IPS-15b (cell line): ENCODE measurements at regions not wholly inside any gene's neighbourhood (a gene's known extent, or its start where the extent isn't known, plus 50 kb on each side); places are given as distances from the start of the nearest gene placed in this dataset.
"Not testable (repeated sequence)": the region's sequence is repeated elsewhere in the genome, so short reads cannot be mapped to it uniquely, and the experiment has no call there.

ENCODE experiments used
- H3K27me3 ChIP-seq: one replicate; pipeline ENCODE4 v1.6.1; 2013; ENCODE audit warnings: low read length; ENCODE audit not compliant: control insufficient read depth, insufficient read depth
- H3K36me3 ChIP-seq: one replicate; pipeline ENCODE4 v1.6.1; 2013; ENCODE audit warnings: low read length; ENCODE audit not compliant: control insufficient read depth, insufficient read depth
- H3K4me1 ChIP-seq: one replicate; pipeline ENCODE4 v1.6.1; 2013; ENCODE audit warnings: mild to moderate bottlenecking, low read length; ENCODE audit not compliant: control insufficient read depth, insufficient read depth
- H3K4me3 ChIP-seq: one replicate; pipeline ENCODE4 v1.5.1; 2013; ENCODE audit warnings: low read depth, low read length
- H3K9ac ChIP-seq: one replicate; pipeline ENCODE4 v1.6.1; 2013; ENCODE audit warnings: low read depth, mild to moderate bottlenecking, low read length
- H3K9me3 ChIP-seq: one replicate; pipeline ENCODE4 v1.6.1; 2013; ENCODE audit warnings: mild to moderate bottlenecking, low read length; ENCODE audit not compliant: control insufficient read depth, insufficient read depth

DNA sequence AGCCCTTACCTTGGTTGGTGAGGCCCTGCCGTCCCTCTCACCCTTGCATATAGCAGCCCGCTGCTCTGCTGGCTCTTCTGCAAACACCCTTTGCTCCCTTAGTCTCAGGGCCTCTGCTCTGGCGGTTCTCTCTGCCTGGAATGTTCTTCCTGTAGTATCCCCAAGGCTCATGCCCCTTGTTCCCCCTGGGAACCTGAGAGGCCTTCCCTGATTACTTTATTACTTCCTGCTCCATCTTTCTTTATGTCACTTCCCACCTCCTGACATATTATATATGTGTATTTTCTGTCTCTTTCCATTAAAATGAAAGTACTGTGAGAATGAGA lies 73.9 kb upstream of the SPRY4 start:
- H3K27me3 ChIP-seq = no peaks in the 10 kb centered on the region
- no peaks in the 10 kb centered on the region for H3K4me1 ChIP-seq
- peaks cover 7% of the 10 kb centered on the region for H3K9me3 ChIP-seq
- no peaks in the 10 kb centered on the region for H3K36me3 ChIP-seq
- no peak overlapping the region for H3K4me3 ChIP-seq
- H3K9ac ChIP-seq = no peak overlapping the region

DNA sequence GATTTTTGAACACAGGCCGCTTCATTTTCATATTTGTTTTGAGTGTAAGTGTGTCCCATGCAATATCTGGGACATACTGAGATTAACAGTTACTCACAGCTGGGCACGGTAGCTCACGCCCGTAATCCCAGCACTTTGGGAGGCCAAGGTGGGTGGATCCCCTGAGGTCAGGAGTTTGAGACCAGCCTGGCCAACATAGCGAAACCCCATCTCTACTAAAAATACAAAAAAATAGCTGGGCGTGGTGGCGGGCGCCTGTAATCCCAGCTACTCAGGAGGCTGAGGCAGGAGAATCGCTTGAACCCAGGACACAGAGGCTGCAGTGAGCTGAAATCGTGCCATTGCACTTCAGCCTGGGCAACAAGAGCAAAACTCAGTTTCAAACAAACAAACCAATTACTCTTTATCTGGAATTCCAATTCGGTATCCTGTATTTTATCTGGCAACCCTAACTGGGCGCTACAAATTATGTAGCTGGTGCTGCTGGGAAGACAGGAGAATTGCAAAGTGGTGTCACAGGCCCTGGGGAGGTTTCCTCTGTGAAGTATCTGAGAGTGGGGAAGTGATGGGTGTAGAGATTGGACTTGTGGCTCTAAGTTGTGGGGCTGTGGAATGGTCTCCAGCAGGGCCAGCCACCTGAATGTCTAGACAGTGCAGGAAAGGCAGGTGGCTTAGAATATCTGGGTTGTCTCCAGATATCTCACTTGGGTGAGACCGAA lies 73.3 kb upstream of the SPRY4 start:
- not testable (repeated sequence) for H3K4me1 ChIP-seq, H3K9ac ChIP-seq, H3K4me3 ChIP-seq, H3K27me3 ChIP-seq, H3K9me3 ChIP-seq, H3K36me3 ChIP-seq

DNA sequence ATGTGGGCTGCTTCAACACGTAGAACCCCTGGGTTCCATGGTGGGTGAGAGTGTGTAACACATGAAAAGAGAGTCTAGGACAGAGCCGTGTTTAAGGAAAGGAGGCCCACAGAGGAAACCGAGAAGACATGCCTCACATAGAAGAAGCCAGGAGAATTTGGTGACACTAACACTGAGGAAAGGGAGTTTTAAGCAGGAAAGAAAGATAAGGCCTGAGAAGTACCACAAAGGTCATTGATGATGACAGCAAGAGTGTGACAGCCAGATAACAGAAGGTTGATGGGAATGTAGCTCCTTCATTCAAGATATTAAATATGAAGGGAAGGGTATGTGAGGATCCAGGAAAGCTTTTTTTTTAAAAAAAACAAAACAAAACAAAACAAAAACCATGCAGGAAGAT lies 72.4 kb upstream of the SPRY4 start:
- H3K27me3 ChIP-seq = no peaks in the 10 kb centered on the region
- H3K4me3 ChIP-seq = no peak overlapping the region
- no peaks in the 10 kb centered on the region for H3K36me3 ChIP-seq
- H3K9me3 ChIP-seq = peaks cover 7% of the 10 kb centered on the region
- H3K4me1 ChIP-seq = no peaks in the 10 kb centered on the region
- H3K9ac ChIP-seq = no peak overlapping the region

DNA sequence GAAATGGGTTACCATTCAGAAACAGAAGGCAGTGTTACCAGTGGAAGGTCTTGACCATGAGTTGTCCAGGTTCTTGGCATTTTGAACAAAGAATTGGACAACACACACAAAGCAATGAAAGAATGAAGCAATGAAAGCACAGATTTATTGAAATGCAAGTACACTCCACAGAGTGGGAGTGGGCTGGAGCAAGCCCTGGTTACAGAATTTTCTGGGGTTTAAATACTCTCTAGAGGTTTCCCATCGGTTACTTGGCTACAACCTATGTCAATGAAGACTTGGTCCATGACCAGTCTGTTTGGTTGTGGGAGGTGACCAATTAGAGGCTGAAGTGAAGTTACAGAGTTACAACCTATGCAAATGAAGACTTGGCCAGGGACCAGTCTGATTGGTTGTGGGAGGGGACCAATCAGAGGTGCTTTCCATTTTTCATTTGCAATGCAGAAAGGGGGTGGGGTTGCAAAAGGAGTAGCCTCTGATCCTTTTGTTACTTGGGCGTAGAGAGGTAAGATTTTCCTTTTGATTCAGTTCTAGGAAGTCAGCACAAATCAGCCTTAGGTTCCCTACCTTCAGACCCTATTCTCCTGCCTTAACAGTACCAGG lies 71.7 kb upstream of the SPRY4 start:
- peaks cover 7% of the 10 kb centered on the region for H3K9me3 ChIP-seq
- no peaks in the 10 kb centered on the region for H3K36me3 ChIP-seq
- H3K9ac ChIP-seq = no peak overlapping the region
- no peaks in the 10 kb centered on the region for H3K4me1 ChIP-seq
- H3K27me3 ChIP-seq = no peaks in the 10 kb centered on the region
- no peak overlapping the region for H3K4me3 ChIP-seq

DNA sequence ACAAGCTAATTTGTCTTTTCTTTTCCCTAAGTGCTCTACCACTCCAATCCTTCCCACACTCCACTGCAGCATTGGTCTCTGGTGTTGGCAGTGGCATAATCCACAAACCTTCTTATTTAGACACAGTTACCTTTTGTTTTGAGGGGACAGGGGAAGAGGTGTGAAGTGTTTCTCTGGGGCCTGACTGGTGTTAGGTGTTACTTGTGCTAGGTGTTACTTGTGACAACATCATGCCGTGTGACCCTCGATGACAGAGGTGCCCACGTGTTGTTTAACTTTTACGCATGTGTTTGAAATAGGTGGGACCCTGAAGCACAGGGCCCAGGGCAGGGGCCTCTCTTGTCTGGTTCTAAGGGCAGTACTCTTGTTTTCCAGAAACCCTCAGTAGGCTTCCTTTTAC lies 70.5 kb upstream of the SPRY4 start:
- no peaks in the 10 kb centered on the region for H3K27me3 ChIP-seq
- H3K9ac ChIP-seq = no peak overlapping the region
- no peak overlapping the region for H3K4me3 ChIP-seq
- H3K4me1 ChIP-seq = peaks cover 8% of the 10 kb centered on the region
- peaks cover 7% of the 10 kb centered on the region for H3K9me3 ChIP-seq
- H3K36me3 ChIP-seq = no peaks in the 10 kb centered on the region

DNA sequence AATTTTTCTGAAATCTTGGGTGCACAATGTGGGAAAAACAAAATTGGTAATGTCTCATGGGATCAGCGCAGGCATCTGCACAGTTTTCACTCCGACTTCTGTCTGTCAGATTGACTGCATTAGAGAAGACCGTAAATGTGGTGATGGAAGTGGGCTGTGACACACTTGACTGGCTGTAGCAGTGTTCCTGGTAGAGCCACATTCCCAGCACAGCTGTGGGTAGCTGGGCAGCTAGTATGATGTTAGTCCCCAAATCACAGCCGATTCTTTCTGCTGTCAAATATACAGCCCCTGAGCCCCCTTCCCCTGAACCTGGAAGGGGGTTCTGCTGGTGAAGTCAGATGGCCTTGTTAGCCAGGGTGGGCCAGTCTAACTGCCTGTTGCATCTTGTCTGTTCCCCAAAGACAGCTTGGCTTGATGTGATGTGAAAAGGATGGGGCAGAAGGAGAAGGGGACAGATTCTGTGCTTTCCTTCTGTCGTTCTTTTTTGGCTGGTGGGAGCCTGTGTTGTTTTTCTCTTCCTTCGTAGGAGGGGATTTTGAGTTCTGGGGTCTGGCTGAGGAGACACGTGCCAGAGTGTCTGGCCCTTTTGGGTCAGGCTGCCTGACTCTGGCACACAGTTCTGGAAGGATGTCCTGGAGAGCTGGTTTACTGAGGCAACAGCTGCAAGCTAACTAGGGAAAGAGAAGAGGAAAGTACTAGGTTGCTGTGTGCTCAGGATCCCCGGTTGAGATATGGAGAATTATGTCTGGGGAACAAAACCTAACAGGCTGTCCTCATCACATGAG lies 66.4 kb upstream of the SPRY4 start:
- Histone ChIP-seq H3K27me3 (no peaks in the 10 kb centered on the region), H3K4me1 (peaks cover 22% of the 10 kb centered on the region), H3K4me3 (no peak overlapping the region), H3K36me3 (no peaks in the 10 kb centered on the region), H3K9ac (peak overlapping the region; percentile 1), H3K9me3 (peaks cover 6% of the 10 kb centered on the region)

DNA sequence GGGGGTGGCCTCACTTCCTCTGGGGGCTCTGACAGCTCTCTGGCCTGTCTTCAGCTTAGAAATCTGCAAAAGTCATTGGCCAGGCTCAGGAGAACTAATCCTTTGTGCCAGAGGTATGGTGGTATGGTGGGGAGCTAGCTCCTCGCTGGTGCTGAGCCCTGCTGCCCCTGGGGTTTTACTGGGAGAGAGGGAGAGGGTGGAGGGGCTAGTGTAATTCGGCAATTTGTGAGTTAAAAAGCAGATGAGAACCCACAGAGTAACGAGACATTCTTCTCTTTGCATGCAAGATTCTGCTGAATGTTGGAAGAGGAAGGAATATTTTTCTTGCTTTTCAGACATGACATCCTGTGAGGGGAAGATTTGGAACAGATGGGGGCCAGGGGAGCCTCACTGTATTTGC lies 65.5 kb upstream of the SPRY4 start:
- Histone ChIP-seq H3K9me3 (no peaks in the 10 kb centered on the region), H3K4me3 (no peak overlapping the region), H3K36me3 (no peaks in the 10 kb centered on the region), H3K4me1 (peaks cover 24% of the 10 kb centered on the region), H3K9ac (no peak overlapping the region), H3K27me3 (no peaks in the 10 kb centered on the region)

DNA sequence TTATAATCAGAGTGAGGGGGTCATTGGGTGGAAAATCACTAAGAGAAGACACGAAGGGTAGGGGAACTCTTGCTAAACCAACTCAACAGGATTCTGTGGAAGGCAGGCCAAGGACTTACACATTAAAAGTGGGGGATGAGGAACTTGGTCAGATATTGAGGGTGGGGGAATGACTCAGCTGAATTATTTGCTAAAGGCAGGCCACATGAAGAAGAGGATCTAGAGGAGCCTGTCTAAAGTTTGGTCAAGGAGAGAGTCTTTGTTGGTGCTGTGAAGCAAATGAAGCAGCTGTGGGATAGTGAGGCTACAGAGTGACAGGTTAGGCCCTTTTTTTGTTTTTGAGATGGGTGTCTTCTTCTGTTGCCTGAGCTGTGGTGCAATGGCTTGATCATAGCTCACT lies 63.9 kb upstream of the SPRY4 start:
- Histone ChIP-seq H3K36me3 (no peaks in the 10 kb centered on the region), H3K9me3 (no peaks in the 10 kb centered on the region), H3K4me1 (peaks cover 24% of the 10 kb centered on the region), H3K9ac (no peak overlapping the region), H3K4me3 (no peak overlapping the region), H3K27me3 (no peaks in the 10 kb centered on the region)

DNA sequence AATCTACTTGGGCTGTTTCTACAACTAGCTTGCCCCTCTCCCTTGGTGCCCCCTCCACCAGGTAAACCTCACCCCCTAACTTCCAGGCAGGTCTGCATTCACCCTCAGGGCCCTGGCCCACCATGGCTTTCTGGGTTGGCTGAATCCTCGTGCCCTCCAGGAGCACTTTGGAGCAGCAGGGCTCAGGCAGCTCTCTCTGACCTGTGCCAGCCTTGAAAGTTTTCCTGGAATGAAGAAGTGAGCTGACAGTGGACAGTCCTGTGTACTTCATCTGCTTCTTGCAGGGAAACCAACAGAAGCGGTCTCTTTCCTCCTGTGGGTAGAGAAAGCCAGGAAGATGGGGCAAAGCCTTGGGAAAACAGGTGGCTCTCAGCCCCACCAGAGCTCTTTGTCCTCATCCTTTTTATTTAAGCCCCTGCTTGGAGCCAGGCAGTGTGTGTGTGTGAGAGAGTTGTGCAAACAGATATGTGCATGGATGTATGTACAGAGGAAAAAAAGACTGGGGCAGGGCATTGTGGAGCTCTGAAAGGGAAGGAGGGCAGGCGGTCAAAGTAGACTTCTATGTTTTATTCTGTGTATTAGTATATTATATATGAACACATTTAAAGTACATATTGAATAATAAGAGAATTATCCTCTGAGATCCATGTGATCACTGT lies 62.3 kb upstream of the SPRY4 start:
- peaks cover 24% of the 10 kb centered on the region for H3K4me1 ChIP-seq
- no peaks in the 10 kb centered on the region for H3K36me3 ChIP-seq
- no peak overlapping the region for H3K9ac ChIP-seq
- H3K4me3 ChIP-seq = no peak overlapping the region
- no peaks in the 10 kb centered on the region for H3K9me3 ChIP-seq
- no peaks in the 10 kb centered on the region for H3K27me3 ChIP-seq

DNA sequence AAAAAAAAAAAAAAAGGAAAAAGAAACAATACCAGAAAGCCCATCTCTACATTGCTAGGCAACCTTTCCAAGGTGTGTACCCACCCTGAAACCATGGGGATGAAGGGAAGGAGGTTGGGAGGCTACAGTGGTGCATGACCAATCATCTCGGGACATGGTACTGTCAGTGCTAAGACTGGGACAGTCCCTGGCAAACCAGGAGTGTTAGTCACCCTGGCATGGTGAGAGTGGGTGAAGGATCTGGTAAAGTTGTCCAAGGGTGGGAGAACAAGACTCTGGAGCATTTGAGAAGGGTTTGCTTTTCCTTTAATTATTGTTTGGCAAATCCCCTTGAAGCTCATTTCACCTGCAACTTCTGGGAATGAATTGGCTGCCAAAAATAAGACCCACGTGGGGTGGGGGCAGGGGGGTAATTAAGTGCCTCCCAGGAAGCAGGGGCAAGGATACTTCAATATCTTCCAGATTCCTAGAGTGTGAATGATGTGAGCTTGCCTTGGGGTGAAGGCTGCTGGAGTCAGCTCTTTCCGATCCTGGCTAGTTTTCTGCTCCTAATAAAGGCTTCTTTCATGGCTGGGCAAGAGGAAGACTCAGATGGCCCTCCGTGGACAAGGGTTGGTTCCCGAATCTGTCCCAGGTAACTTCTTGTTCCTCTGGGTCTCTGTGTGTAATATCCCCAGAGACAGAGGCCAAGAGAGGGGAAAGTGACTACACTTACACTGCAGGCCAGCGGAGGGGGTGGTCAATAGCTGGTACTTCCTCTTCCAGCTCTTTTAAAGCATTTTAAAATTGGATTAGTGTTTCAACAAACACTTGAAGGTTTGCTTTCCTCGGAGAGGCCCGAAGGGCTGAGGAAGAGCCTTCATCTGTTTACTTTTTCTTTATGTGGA lies 61.6 kb upstream of the SPRY4 start:
- Histone ChIP-seq H3K9ac (no peak overlapping the region), H3K4me3 (no peak overlapping the region), H3K27me3 (no peaks in the 10 kb centered on the region), H3K9me3 (no peaks in the 10 kb centered on the region), H3K4me1 (peaks cover 24% of the 10 kb centered on the region), H3K36me3 (no peaks in the 10 kb centered on the region)

DNA sequence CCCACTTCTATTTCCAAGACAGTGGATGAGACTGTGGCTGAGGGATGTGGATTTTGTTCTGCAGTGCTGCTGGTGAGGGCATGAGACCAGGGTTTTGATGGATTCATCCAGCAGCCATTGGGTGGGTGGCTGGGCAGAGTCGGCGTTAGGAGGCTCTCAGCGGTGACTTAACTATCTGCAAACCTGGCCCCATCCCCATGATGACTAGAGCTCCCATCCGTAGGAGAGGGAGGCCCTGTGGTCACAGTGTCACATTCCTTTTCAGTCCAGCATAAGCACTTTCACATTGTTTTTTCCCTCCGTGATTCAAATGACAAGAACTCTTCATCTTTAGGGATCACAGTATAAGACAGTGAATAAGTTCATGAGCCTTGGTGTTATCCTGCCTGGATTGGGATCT lies 60.4 kb upstream of the SPRY4 start:
- Histone ChIP-seq H3K4me1 (peaks cover 16% of the 10 kb centered on the region), H3K27me3 (no peaks in the 10 kb centered on the region), H3K9ac (no peak overlapping the region), H3K4me3 (no peak overlapping the region), H3K36me3 (no peaks in the 10 kb centered on the region), H3K9me3 (no peaks in the 10 kb centered on the region)
